ENCODE measurements at regions not wholly inside any gene's neighbourhood (a gene's known extent, or its start where the extent isn't known, plus 50 kb on each side); places are given as distances from the start of the nearest gene placed in this dataset.
"Not testable (repeated sequence)": the region's sequence is repeated elsewhere in the genome, so short reads cannot be mapped to it uniquely, and the experiment has no call there.

DNA sequence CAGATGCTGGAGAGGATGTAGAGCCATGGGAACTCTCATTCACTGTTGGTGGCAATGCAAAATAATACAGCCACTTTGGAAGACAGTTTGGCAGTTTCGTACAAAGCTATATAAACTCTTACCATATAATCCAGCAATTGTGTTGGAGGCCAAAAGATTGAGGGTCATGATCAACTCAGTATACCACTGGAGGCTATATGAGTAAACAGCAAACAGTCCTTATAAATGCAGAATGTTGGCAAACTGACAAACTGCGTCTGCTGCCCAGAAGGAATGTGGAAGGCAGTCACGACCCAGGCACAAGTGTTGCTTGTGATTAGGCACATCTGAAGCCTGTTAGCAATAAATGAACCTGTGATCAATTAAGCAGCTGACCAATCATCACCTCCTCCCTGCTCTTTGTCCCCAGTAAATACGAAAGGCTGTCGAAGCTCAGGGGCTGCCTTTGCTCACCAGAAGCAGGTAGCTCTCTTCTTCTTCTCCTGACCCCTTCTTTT is 98.1 kb upstream of the SPOPL start:
- no peak for DNase-seq

DNA sequence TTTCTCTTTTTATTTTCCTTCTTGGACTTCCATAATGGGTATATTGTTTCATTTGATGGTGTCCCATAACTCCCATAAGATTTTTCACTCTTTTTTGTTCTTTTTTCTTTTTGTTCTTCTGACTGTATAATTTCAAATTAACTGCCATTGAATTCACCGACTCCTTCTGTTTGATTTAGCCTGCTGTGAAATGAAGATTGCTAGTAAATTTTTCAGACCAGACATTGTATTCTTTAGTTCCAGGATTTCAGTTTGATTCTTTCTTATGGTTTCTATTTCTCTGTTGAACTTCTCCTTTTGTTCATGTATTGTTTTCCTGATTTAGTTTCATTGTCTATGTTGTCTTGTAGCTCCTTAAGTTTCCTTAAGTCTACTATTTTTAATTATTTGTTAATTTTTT is 87.6 kb upstream of the SPOPL start:
- no peak for DNase-seq

DNA sequence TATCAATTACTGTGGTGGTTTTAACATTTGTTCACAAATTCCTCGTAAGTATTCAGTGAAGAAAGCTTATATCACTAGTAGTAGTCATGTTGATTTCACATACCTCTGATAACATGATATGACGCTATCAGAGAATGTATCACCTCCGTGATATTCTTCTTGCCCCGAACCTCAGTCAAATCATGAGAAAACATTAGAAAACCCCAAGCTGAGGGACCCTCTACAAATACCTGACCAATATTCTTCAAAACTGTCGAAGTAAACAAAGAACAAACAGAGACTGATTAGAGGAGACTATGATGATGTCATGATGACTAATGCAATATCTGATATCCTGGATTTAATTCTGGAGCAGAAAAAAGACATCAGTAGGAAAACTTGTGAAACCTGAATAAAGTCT is 85.6 kb upstream of the SPOPL start:
- peak; percentile 11 for DNase-seq

DNA sequence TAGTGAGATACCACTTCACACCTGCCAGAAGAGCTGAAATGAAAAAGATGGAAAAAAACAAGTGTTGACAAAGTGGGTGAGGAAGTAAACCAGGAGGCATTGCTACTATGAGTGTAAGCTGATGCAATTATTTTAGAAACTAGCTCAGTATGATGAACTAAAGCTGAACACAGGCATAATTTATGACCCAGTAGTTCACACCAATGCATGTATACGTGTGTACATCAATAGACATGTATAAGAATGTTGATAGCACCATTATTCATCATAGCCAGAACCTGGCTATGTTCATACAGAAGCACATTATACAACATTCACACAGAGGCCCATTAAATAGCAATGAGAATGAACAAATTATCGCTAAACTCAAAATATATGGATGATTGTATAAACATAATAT is 83.1 kb upstream of the SPOPL start:
- DNase-seq, result no peak

DNA sequence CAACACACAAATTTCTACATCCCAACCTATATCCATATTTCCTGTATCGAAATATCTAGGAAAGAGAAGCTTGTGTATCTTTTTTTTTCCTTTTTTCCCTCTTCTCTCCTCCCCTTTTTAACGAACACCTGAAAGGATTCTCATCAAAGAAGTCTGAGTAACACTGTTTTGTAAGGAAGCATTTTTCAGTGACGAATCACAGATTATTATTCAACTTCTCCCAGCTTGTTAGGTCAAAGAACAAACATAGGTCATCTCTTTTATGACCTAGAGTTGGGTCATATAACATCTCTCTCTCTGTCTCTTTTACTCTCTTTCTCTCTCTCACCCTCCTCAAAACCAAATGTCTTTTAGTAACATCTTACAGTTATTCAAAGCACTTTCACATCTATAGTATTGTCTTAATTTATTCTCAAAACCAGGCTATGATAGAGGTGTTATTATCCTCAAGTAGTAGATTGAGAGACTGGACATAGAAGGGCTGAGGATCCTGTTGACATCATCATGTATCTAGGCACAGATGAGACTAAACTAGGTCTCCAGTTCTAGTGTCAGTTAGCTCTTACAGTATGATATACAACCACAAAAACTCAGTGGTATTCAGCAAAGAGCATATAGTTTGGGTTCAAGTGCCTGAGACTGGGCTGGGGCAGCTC is 80.1 kb upstream of the SPOPL start:
- peak; percentile 42 for DNase-seq

DNA sequence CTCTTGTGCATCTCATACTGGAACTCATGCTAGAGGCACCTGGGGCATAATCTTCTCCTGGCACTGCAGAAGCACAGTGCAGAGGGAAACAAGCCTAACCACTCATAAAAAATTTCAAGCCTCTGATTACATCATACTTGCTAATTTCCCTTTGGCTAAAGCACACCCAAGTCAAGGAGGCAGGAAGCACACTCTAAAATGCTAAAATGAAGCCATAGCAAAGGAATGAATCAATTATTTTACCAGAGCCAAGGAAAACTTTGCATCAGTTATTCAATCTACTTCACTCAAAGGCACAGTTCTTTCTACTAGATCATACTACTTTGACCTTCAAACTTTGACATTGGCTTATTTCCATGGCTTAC is 79.6 kb upstream of the SPOPL start:
- DNase-seq, result peak; percentile 87

DNA sequence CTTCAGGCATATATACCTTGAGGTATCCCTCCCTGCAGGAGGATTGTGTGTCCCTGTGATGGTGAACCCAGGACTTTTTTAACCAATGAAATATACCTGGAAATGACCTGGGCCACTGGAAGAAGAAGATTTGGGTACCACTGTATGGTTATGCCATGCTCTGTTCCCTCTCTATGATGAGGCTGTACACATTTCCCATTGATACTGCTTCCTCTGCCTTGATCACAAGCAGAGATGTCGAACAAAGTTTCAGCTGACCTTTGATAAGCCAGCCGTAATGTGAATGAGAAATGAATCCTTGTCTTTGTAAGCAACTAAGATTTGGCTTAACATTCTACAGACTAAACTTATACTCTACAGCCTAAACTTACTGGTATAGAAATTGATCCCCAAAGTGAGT is 78.4 kb upstream of the SPOPL start:
- no peak for DNase-seq

DNA sequence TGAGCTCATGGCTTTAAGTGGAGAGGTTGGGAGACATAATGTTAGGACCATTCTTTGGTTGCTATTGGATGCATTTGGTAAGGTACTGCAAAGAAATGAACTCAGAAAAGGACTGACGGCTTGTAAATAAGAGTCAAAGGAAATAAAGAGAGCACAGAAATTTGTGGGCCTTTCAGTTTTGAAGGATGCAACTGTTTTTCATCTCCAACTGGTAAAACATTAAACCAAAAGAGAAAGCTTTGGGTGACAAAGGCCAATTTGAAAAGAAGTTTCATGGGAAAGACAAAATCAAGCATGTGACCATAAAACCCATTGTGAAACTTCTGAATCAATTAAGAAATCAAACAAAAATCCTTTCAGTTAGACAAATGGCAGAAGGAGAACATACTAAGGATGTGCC is 77.8 kb upstream of the SPOPL start:
- DNase-seq, result no peak

DNA sequence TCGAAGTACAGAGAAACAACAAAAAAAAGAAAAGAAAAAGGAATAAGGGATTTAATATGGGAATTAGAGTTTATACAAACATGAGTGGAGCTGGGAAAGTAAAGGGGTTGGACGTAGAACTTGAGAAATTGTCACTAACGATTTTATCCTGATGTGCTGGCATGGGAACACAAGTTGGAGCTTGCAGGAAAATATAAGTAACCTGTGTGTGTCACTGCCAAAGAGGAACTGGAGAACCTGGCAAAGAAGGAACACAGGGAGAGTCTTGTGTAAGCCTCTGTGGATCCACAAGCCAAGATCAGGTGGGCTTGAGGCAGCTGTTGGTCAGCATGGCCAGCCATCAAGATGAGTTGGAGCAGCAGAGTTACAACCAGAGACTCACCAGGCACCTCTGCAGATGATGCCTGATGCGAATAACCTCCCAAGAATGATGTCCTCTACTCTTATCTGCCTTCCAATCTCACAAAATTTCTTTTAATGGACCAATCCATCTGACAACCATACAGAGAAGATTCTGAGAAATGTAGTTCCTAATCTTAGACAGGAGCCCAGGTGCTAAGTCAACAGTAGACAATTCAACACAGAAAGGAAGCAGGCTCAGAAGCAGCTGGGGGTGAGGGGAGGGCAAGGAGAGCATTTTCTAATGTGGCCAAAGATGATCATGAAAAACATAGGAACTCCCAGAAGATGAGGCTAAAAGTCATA is 77.0 kb upstream of the SPOPL start:
- no peak for DNase-seq

DNA sequence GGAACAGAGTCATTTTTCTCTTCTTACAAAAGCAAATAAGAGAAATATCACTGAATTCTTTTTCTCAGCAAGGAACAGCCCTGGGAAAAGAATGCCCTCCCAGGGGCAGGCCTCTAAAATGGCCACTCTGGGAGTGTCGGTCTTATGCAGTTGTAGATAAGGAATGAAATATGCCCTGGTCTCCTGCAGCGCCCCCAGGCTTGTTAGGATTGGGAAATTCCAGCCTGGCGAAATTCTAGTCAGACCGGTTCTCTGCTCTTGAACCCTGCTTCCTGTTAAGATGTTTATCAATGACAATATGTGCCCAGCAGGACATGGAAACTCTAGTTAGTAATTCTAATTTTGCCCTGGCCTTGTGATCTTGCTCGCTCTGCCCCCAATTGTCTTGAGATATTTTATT is 75.5 kb upstream of the SPOPL start:
- DNase-seq, result not testable (repeated sequence)

DNA sequence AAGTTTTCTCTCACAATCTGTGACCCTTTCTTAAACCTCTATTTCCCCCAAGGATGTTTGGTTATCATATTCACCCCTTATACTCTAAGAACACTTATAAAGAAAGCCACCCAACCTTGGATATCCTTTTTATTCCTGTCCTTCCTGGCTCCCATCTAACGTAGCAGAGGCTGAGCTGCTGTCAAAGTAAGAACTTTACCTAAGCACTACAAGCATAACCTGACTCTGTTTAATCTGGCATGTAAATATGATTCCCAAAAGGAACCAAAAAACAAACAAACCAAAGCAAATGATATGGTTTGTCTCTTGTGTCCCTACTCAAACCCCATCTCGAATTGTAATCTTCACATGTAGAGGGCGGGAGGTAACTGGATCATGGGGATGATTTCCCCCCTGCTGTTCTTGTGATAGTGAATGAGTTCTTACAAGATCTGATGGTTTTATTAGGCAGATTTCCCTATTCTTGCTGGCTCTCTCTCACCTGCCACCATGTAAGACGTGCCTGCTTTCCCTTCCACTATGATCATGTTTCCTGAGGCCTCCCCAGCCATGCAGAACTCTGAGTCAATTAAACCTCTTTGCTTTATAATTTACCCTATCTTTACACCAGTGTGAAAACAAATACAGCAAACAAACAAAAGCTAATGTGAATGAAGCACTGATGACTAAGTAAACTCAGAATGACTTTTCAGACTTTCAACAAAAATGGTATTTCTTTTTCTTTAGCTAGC is 72.7 kb upstream of the SPOPL start:
- DNase-seq, result no peak

DNA sequence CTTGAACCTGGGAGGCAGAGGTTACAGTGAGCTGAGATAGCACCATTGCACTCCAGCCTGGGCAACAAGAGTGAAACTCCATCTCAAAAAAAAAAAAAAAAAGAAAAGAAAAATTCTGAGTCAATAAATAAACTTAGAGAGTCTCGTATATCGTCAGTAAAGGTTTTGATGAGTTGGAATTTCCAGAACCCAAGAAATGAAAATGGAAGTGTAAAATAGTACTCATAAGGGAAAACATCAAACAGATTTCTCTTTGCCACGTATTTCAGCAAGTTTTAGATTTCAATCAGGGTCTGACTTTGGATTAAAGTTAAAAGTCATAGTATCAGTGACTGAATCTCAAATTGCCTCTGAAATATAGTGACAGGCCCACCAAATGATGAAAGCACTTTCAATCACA is 71.4 kb upstream of the SPOPL start:
- DNase-seq, result no peak

DNA sequence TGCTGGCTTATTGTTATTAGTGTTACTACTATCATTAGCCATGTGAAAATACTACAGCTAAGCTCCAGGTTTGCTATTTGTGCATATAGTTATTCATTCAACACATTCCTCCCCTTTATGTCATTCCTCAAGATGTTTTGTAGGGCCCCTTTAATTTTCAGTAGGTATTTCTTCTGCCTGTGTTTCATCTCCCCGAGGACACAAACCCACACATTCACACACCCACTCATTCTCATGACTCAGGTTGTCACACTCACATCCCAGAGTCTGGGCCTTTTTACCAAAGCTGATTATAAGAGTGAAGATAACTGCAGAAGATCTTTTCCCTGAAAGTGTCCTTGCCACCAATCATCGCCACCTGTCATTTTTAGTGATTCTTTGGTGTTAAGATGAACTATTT is 68.6 kb upstream of the SPOPL start:
- peak; percentile 41 for DNase-seq

DNA sequence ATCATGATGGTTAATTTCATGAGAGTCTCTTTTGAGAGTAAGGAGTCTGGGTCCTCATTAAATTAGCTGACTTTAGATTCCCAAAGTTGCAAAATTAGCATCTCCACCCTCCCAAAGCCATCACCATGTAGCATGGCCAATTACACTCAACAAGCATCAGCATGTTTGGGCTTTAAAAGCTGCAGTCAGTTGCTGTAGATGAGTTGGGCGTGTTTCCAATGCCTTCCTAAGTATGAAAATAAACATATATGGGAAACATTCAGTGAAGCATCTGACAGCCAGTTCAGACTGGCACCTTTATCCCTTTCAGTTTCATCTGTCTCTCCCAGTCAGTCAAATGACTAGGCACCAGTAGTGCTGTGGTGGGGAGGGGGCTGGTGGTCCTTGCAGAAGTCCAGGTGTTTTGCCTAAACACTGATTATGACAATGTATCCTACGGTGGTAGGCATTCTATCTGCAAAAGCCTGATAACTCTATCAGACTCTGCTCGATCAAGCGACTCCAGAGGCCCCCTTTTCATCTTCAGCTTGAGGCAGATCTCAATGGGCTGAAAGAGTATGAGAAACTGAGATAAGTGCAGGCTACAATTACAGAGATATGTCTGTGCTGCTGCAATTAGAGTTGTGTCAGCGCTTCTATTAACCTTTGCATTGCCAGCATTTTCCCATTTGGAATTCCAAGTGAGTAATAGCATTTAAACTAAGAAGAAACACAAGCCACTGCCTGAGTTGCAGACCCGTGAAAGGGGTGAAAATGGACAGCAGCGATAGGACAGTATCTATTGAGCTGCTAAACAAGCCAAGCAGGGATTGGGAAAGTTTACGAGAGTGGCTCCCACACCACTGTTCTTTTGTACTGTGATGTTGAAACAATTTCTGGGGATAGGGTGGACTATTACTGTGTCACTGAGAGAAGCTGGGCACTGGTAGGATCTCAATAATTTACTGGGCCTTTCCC is 67.3 kb upstream of the SPOPL start:
- DNase-seq, result no peak

DNA sequence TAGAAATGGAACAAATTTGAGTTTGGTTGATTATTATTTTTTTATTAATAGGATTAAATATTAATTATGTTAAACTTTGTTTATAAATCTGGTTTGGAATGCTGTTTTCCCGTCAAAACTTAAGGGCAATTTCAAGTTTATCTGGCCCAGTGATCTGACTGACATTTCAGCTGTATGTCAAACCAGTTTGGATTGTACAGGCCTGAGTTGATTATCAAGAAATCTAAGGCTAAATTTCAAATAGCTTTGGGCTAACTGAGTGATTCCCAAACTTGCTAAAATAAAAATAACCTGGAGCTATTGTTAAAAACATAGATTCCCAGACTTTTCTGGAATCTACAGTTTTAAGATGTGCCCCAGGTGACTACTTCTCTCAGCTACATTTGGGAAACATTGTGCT is 65.9 kb upstream of the SPOPL start:
- no peak for DNase-seq

DNA sequence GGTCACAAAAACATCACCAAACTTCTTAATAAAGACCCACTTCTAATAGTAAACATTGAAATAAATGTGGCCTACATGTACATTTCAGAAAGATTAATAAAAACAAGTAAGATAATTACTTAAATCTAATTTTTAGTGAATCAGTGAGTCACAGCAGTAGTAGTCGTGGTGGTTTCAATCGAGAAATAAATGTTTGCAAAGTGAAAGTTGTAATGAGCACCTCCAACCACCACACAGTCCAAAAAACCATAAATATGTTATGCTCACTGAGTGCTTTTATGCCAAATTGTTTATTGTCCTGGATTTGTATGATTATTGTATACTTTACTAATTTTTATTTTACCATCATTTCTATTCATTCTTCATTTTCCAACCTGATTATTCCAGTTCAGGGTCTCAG is 61.8 kb upstream of the SPOPL start:
- DNase-seq, result no peak

DNA sequence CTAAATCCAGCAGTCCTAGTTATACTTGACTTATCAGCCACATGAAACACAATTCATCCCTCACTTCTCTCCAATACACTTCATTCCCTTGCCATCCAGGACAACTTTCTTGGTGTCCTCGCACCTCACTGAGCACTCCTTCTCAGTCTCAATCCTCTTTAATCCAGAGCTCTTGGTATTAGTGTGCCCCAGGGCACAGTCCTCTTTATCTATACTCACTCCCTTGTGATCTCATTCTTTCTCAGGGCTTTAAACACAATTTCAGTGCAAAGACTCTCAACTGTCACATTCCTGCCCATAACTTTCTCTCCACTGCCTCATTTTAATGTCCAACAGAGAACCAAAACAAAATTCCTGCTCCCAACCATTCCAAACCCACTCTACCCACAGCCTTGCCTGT is 60.8 kb upstream of the SPOPL start:
- peak; percentile 8 for DNase-seq

DNA sequence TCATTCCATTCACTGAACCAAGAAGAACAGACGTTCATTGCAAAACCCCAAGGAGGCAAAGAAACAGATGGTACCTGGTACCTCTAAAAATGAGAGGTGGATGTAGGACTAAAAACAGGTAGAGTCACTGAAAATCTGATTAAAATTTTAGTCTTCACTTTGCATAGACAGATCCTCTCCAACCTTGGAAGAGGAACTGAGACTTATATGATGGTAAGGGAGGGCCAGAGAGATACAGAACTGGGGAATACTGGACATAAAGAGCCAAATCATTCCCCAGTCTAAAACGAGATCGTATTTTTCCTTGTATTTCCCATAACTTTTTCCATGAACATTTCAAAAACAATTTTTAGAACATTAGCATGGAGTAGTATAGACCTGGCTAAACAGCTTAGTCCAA is 59.7 kb upstream of the SPOPL start:
- no peak for DNase-seq

DNA sequence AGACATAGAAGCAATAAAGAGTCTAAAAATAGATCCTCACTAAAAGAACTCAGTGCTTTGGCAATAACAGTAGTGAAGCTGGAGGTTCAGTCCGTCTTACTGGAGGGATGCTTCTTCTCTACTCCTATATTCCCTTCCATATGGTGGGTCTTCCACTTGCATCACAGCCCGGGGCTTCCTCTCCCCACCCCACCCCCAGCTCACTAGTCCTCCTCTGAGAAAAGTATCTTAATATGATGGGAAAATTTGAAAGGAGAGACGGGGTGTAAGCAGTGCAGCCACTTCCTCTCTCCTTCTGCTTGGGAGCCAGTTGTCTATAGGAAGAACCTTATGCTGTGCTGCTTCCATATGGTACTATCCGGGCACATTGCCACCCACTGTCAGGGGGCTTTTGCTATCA is 57.2 kb upstream of the SPOPL start:
- no peak for DNase-seq

DNA sequence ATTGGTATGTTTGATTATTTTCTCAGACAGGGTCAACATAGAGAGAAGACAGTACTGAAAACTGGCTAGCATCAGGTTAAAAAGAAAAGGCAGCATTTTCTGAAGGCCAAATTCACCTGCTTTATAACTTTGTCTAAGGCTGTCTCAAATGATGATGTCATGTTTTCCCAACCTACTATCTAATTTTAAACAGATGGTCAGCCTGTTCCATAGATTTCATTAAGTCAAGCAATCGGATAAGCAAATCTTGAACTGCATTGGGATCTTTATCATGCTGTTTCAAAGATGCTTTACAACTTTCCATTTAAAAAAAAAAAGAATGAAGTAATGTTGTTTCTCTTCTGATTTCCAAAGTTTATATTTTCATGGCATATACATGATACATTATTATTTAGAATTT is 56.3 kb upstream of the SPOPL start:
- no peak for DNase-seq

DNA sequence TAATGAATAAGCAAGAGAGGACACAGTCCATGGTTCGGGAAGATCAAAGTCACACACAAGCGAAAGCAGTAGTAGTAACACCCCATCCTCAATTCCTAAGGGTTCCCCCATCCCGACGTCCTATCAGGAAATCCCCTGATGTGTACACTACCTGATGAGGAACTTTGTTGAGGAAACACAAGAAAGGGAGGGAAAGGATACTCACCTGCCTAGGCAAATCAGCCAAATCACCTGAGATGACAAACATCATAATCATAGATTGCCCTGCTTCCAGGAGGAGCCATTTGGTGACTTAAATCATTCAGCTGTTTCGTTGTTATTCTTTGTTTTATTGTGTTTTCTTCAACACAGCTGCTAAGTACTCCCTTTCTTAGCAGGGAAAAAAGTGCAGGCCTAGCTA is 55.5 kb upstream of the SPOPL start:
- no peak for DNase-seq

DNA sequence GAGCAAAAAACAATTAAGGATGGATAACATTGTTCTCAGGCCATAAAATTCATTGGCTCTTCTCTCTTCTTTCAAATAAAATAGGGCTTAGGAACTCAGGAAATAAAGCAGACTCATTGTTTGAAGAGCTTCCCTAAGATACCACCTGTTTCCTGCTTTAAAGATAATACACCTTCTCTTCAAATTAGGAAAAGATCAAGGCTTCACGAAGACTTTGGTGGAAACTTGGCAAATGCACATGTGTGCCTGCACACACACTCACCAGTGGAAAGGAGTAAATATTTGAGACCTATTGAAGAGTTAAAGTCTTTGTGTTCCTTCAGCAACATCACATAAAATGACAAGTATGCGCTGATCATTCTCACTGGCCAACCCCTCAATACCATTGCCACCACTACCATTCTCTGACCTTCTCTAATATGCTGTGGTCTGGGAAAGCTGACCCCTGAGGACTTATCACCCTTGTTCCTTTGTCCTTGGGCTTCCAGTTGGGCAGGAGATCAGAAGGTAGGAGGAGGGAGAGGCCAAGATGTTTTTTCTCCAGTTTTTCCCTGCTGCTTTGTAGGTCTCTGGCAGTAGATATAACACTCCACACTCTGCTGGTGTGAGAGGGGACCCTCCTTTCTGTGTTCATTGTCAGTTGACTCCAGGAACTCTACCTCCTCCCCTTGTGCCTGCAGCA is 53.5 kb upstream of the SPOPL start:
- DNase-seq, result no peak
